HG03064 (cell line): ENCODE measurements at regions not wholly inside any gene's neighbourhood (a gene's known extent, or its start where the extent isn't known, plus 50 kb on each side); places are given as distances from the start of the nearest gene placed in this dataset.
"Not testable (repeated sequence)": the region's sequence is repeated elsewhere in the genome, so short reads cannot be mapped to it uniquely, and the experiment has no call there.

Source experiments
- ATAC-seq: cut with Tn5 transposase; IDR thresholded peaks from one replicate; pipeline ENCODE4 v1.9.1; 2021; ENCODE audit warnings: low read depth; ENCODE audit not compliant: unreplicated experiment

- no peak for ATAC-seq
These were observed 477.8 kb downstream of the BRD1 start for GRCh38 chr22:49349841-49350381.

GRCh38 chr22:49349181-49349835, 478.4 kb downstream of the BRD1 start:
- no peak for ATAC-seq

- ATAC-seq, result no peak
These were observed 479.0 kb downstream of the BRD1 start for GRCh38 chr22:49348631-49349030.

GRCh38 chr22:49347376-49347775, 480.3 kb downstream of the BRD1 start:
- no peak for ATAC-seq

GRCh38 chr22:49345896-49346295, 481.8 kb downstream of the BRD1 start:
- no peak for ATAC-seq

- ATAC-seq, result no peak
These were observed 483.0 kb downstream of the BRD1 start for GRCh38 chr22:49344656-49345055.

- ATAC-seq, result no peak
These were observed 483.5 kb downstream of the BRD1 start for GRCh38 chr22:49344161-49344560.

GRCh38 chr22:49340406-49340805, 487.3 kb downstream of the BRD1 start:
- no peak for ATAC-seq

- ATAC-seq, result not testable (repeated sequence)
These were observed 491.2 kb downstream of the BRD1 start for GRCh38 chr22:49336483-49336882.

- ATAC-seq, result no peak
These were observed 492.7 kb downstream of the BRD1 start for GRCh38 chr22:49334976-49335375.

GRCh38 chr22:49334449-49334789, 493.3 kb downstream of the BRD1 start:
- no peak for ATAC-seq

- ATAC-seq, result no peak
These were observed 494.5 kb downstream of the BRD1 start for GRCh38 chr22:49333206-49333605.

GRCh38 chr22:49332691-49333090, 495.0 kb downstream of the BRD1 start:
- ATAC-seq, result no peak

GRCh38 chr22:49331878-49332277, 495.8 kb downstream of the BRD1 start:
- ATAC-seq, result no peak

- no peak for ATAC-seq
These were observed 496.4 kb downstream of the BRD1 start for GRCh38 chr22:49331223-49331815.

- ATAC-seq, result no peak
These were observed 497.1 kb downstream of the BRD1 start for GRCh38 chr22:49330421-49331222.

- ATAC-seq, result no peak
These were observed 498.0 kb downstream of the BRD1 start for GRCh38 chr22:49329636-49330035.

GRCh38 chr22:49328630-49329405, 498.9 kb downstream of the BRD1 start:
- no peak for ATAC-seq

- ATAC-seq, result no peak
These were observed 499.6 kb downstream of the BRD1 start for GRCh38 chr22:49328118-49328475.

GRCh38 chr22:49327411-49328117, 500.1 kb downstream of the BRD1 start:
- no peak for ATAC-seq
